HG02759 (cell line): ENCODE measurements at regions not wholly inside any gene's neighbourhood (a gene's known extent, or its start where the extent isn't known, plus 50 kb on each side); places are given as distances from the start of the nearest gene placed in this dataset.

Experiments used
- ATAC-seq: cut with Tn5 transposase; IDR thresholded peaks from one replicate; pipeline ENCODE4 v1.9.1; 2021; ENCODE audit warnings: mild to moderate bottlenecking, moderate library complexity; ENCODE audit not compliant: unreplicated experiment

DNA sequence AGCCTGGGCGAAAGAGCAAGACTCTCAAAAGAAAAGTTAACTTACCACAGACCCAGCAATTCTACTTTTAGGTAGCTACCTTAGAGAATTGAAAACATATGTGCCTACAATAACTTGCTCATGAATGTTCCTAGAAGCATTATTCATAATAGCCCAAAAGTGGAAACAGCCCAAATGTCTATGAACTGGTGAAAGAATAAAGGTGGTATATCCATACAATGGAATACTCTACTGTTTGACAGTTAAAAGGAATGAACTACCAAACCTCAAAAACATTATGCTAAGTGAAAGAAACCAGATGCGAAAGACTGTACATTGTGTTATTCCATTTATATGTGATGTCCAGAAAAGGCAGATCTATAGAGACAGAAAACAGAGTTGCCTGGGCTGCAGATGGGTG lies 131.4 kb downstream of the UCHL1 start:
- no peak for ATAC-seq

DNA sequence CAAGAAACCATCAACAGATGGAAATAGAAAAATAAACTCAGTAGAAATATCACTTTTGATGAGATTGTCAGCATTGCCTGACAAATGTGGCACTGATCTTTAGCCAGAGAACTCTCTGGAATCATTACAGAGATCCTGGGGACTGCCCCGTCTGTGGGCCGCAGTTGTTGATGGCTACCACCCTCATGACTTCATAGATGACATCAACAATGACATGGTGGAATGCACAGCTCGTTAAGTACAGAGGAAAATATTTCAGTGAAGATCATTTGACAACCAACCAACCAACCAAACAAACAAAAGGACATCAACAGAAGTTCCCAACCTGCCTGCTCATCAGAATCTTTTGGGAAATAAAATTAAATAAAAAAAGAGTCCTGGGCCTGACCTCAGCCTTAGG lies 132.6 kb downstream of the UCHL1 start:
- no peak for ATAC-seq

DNA sequence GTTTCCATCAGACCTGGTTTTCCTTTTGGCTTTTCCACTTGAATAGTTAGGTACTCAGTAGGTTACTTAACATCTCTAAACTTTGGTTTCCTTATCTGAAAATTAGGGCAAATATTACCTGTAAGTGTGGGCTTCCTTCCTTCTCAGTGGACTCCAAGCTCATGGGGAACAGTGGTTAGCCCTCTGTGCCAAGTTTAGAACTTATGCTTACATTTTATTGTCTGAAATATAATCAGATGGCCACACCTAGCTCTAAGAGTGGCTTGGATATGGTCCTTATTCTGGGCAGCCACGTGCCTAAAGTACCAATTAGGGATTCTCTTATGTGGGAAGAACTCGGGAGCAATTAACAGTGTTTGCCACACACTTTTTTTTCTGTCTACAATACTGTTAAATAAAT lies 133.9 kb downstream of the UCHL1 start:
- ATAC-seq = no peak

DNA sequence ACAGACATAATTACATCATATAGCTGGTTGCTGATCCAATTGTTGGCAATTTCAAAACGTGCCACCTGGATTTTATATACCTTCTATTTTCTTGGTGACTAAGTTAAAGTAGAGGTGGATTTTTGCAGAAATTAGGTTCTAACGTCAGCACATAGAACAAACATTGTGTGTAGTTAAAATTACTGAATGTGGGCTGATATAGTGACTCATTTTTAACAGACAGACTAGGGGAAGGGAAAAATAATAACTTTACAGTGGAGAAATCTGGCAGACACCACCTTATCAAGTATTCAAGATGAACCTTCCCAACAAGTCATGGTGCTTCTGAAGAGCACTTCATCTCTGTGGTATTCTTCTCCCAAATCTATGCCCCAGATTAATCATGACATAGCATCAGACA lies 134.5 kb downstream of the UCHL1 start:
- ATAC-seq = no peak

DNA sequence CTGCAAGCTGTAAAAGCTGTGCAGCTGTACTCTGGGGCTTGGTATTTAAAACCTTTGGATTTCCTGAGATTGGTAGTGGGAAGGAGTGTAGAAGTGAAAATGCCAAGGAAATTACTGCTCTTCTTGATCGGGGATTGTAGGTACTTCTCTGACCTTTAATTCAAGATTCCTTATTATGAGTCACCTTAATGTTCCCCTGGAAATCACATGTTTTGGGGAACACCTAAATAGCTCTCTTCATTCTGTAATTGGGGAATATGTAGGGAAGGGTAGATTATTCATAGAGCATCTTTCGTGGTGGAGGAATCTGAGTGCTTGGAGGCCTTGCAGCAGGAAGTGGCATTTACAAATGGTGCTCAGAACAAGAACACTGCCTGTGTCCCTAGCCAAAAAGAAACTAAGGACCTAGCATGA lies 137.8 kb downstream of the UCHL1 start:
- no peak for ATAC-seq

DNA sequence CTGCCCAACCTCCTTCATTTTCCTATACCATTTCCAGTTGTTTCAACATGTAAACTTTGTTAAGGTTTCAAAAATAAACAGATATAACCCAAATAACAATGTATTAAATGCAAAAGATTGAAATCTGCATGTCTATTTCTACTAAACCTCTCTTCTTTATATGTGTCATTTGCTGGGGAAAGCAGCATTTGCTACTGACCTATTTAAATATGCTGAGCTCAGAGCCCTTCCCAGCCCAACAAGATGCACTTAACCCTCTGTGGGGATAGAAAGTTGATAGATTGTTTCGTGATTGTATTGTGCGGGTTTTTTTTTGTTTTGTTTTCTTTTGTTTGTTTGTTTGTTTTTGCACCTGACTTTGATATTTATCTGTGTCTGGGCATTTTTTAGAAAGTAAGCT lies 139.5 kb downstream of the UCHL1 start:
- ATAC-seq = no peak

DNA sequence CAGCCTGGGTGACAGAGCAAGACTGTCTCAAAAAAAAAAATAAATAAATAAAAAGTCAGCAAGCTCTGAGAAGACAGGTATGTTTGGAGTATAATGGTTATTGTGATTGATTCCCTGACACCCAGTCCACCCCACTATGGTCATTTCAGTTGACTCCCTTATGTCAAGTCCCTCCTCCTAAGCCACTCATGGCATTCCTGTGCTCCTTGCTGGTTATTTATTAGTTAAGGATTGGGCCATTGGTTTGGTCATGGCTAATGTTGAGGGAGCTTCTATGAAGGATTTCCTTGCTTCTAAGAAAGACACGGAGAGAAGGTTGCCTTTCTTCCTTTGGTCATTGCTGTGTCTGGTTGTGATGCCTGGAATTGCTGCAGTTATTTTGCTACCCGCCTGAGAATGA lies 140.1 kb downstream of the UCHL1 start:
- no peak for ATAC-seq

DNA sequence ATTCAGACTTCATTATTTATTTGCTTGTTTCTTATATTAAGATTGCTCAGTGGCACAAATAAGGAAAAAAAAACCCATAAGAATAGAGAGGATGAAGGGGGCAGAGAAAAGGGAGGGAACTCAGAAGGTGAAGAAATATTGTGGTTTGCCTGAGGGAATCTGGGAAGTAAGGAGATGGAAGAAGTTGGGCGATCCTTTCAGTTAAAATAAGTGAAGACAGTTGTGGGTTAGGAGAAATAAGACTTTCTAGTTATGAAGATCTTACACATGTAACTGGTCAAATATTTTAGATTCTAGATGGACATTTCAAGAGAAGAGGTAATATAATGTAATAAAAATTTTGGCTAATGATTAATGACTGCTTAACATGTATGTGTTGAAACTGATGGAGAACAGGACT lies 138.7 kb upstream of the LIMCH1 start:
- no peak for ATAC-seq

DNA sequence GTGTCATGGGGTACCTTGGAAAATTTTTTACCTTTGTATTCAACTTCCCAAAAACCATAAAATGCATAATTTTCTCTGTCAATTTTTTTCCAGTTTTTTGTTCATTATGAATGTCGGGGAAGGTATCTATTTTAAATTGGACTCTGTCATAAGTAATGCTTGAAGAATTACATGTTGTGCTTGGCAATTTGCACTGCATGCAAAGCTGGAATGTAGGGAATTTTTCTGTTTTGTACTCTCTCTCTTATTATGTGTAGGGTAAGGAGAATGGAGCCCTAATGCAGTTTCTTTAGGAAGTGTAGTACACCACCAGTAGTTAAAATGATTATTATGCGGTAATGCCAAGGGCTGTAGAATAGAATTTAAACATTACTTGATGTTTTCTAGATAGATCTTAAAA lies 137.7 kb upstream of the LIMCH1 start:
- no peak for ATAC-seq

DNA sequence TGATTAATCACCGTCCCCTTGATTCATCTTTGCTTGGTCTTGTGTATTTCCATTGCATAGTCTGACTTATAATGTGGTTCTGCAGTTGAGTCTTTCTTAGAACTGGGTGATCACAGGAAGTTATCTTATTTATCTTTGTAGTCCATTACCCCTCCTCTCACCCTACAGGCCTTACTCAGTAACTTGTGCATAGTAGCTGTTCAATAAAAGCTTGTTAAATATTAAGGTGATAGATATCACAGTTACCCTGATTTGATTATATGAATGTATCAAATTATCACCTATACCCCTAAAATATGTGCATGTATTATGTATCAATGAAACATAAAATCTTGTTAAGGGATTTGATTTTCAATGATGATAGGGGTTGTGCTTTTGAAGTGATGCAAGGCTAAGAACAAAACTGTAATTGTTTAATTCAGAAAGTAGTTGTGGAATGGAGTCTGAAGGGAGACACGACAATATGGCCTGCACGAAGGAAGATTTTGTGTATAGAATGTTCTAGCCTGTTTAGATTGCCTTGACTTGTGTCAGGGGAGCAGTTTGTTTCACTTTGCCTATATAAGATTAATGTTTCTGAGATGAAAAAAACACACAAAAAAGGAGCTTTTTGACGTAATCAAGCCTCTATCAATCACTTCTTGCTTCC lies 132.4 kb upstream of the LIMCH1 start:
- no peak for ATAC-seq

DNA sequence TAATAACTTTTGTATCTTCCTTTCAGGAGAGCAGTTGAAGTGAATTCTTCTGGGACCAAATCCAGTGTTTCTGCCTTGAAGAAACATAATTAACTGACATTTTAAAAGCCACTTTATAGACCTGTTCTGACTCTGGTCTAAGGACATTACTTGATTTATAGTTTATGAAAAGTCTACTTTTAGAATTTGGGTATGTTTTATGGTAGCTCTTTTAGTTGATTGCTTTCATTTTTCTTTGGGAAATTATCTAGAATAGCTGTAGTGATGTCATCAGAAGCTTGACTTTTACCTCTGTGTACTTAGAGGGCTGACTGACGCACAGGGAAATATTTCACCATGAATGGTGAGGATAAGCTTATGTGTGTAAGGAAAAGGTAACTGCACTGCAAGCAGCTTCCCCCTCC lies 131.8 kb upstream of the LIMCH1 start:
- ATAC-seq = no peak

DNA sequence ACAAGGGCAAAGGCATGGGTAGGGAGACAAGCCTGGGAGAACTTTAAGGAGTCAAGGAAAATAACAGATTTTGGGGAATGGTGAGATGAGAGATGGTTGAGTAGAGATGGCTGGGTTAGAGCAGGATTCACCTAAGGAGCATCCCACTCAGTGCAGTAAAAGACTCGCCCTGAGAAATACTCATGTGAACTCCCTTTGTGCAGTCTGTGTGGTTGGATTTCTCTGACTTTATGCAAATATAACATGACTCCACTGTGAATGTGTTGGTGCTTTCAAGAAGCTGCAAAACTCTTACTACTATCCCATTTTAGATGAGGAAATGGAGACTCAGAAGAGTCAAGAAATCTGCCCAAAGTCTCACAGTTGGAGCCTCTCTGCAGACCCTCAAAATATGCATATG lies 129.8 kb upstream of the LIMCH1 start:
- no peak for ATAC-seq

DNA sequence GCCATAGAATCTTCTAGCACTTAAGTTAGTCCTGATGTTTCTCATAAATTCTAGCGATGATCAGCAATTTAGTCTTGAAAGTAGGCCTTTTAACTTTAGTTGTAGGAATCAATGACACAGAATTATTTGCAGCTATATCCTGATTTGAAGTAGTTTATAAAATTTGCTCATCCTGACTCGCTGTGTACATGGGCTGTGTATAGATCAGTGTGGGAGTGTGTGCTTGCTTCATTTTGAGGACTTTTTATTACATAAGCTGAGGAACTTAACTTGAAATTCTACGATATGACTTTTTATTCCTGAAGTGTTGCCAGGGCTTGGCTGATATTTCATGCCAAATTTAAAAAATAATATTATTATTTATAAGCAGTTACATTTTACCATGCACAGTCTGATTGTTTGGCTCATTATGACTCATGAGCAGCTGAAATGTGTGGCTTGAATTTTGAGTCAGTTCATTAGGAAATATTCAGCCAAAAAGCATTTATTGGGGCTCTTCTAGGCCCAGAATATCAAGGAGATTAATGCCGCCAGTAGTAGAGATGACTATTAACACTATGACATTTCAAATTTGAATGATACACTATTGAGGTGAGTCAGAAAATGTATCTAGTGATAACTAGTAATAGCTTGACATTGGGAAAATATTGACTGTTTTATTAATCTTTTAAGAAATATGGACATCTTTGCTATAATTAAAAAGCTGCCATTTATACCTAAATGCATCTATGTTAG lies 128.9 kb upstream of the LIMCH1 start:
- ATAC-seq = no peak

DNA sequence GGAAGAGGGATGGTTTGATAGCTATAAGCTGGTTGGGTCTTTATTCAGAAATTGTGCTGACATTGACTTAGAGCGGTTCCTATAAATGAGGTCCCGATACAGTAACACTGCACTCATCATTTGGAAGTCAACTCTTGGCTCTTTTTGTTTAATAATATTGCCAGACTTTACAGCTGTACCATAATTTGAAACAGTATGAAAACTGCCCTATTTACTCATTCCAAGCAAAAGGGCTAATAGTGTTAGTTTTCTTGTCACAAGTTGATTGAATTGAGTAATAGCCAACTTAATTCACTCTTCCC lies 128.4 kb upstream of the LIMCH1 start:
- ATAC-seq = no peak

DNA sequence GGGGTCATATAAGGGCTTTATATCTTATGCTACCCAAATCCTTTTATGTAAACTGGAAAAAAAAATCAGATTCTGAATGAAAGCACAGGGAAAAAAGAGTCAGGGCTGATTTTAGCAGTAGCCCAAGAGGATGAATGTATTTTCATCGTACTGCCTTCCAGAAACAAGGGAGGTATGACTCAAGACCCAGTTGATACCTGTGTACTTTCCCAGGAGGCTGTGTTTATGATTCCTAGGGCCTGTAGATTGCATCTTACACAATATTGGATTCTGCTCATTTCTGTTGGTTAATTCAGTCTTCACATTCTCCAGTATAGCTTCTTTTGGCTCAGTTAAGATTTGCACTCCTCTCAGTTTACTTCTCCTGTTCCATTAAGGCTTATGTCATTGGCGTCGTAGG lies 127.9 kb upstream of the LIMCH1 start:
- no peak for ATAC-seq

DNA sequence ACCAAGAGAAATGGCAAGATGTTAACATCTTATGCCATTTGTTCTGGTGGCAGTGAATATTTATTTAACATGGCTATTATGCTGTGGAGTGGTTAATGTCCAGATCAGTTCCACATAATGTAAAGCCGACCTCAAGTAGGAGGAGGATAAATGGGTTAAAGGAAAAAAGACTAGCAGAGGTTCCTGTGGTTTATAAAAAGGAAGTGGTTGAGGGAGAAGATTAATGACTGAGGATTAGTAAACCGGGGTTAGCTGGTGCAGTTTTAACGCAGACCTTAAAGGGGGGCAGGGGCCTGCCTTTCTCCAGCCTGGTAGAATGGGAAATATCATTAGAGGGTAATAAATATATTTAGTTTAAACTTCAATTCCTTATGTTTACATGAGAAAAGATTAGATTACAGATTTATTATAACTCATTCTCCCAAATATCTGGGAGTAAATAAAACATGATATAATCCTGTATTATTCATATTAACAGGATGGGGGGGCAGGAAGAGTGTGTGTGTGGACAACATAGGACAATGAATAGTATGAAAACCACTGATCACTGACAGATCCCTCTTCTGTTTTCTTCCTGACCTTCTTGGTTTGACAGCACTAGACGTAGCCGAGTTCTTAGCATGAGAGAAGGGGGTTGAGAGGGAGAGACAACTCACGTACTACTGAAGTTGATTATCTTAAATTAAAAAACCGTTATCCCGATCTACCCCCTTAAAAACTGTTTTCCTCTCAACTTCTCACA lies 124.1 kb upstream of the LIMCH1 start:
- ATAC-seq = no peak

DNA sequence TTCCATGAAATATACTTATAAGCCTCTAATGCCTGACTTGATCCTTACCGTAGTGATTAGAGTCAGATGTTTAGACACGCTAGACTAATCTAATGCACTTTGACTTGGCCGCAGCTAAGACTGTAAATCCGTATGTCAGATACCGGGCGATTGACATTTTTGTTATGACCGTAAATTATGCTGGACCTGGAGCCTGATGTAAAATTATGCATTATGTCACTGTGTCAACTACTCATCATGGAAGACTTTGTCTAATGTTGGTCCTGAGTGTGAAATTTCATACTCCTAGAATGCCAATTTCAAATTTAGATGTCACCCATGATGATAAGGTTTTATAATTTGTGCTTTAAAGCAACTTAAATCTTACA lies 123.6 kb upstream of the LIMCH1 start:
- ATAC-seq = no peak

DNA sequence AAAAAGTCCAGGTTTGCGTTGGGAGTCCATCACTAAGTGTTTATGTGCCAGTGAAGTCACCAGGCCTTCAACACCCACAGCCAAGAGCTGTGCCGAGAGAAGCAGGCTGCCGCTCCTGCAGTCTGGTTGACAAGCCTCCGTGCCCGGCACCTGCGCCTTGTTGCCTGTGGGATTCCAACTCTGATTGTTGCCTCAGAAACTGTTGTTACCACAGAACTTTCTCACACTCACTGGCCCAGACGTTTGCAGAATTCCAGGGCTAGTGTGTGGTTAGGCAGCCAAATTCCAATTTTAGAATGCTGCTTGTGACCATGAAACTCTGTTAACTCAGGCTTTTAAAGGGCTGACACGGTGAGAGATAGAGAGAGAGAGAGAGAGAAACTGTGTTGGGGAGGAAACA lies 119.5 kb upstream of the LIMCH1 start:
- no peak for ATAC-seq

DNA sequence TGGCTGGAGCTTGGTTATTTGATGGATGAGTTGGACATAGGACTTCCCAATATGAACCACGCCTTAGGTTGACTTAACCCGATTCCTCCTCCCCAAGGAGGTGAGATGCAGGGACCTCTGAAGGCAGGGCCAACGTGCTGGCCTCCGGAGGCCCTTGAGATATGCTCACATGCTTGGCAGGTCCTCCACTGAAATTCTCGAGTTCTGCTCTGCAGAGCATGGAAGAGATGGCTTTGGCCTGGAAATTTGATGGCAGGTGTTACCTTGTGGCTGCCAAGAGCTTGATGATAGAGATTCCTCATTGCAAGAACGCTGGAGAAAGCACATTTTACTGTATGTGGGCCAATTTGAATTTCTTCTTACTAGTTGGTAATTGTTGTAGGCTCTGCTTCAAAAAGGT lies 117.4 kb upstream of the LIMCH1 start:
- ATAC-seq = no peak

DNA sequence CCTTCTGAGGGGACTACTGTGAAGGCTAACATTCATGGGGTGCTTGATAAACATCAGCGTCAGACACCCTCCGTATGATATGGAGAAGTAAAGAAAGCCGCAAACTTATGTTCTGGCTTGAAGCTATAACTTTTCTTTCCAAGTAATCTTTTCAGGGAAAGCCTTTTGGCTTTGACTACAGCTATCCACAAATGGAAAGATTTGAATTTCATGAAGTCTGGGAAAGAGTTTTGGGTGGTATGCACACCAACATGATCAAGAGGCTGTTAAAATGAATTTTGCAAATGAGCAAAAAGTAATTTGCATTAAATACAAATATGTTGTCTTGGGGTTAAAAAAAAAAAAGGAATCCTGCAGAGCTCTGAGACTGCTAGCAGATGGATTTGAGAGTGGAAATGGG lies 114.8 kb upstream of the LIMCH1 start:
- ATAC-seq = no peak

DNA sequence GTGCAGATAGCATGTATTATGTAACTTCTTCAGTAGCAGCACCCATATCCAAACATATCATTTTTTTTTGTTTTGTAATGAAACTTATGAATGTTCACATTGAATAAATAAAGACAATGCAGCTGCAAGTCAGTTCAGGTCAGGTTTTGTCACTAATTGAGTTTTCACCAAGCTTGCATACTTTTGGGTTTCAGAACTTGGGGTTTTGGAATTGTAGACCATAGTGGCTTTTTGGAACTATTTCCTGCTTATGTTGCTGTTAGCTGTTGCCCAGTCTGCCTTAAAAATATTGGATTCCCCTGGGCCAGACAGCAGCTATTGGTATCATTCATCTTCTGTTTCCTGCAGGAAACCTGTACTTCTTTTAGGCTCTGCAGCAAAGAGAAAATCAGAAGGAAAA lies 113.4 kb upstream of the LIMCH1 start:
- no peak for ATAC-seq

DNA sequence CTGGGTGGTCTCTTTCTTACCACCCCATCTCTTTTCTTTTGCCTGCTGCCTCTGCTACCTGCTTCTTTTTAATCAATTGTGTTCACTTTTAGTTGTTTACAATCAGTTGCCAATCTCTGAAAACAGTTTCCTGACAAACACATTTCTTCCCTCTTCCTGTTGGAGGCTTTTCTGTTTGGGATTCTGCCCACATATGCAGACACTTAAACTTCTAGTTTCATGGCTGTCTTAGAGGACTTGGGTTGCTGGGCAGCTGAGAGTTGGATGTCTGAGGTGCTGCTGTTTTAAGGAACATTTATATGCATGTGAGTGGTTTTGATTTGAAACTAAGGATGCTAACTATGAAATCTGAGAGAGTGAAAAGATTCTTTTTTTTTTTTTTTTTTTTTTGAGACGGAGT lies 112.3 kb upstream of the LIMCH1 start:
- ATAC-seq = no peak

DNA sequence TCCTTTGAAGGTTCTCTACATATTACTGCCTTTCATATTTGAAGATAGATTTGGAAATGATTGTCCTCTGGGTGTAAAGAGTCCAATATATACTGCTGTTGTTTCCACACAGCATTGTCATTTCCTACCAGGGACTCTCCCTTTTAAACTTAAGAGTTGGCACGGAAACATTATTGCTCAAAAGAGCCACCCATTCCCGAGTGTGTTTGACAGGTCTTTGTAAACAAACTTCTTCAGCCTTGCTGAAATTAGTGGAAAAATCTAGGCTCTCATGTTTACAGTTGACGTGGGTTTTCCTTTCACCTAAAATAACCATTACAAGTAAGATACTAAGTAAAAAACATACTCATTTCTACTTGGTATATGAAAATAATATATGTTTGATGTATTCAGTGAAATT lies 111.4 kb upstream of the LIMCH1 start:
- ATAC-seq = no peak
